ENCODE measurements at regions not wholly inside any gene's neighbourhood (a gene's known extent, or its start where the extent isn't known, plus 50 kb on each side); places are given as distances from the start of the nearest gene placed in this dataset.

GRCh38 chr2:2922156-2922555 is 455.5 kb downstream of the EIPR1 start:
- TF ChIP-seq CTCF (IDR thresholded peaks at IDR 0.05) (no peak), POLR2AphosphoS5 (IDR thresholded peaks at IDR 0.05) (no peak)

All from suprapubic skin (tissue), 3 donors.